ENCODE measurements at regions not wholly inside any gene's neighbourhood (a gene's known extent, or its start where the extent isn't known, plus 50 kb on each side); places are given as distances from the start of the nearest gene placed in this dataset.

DNA sequence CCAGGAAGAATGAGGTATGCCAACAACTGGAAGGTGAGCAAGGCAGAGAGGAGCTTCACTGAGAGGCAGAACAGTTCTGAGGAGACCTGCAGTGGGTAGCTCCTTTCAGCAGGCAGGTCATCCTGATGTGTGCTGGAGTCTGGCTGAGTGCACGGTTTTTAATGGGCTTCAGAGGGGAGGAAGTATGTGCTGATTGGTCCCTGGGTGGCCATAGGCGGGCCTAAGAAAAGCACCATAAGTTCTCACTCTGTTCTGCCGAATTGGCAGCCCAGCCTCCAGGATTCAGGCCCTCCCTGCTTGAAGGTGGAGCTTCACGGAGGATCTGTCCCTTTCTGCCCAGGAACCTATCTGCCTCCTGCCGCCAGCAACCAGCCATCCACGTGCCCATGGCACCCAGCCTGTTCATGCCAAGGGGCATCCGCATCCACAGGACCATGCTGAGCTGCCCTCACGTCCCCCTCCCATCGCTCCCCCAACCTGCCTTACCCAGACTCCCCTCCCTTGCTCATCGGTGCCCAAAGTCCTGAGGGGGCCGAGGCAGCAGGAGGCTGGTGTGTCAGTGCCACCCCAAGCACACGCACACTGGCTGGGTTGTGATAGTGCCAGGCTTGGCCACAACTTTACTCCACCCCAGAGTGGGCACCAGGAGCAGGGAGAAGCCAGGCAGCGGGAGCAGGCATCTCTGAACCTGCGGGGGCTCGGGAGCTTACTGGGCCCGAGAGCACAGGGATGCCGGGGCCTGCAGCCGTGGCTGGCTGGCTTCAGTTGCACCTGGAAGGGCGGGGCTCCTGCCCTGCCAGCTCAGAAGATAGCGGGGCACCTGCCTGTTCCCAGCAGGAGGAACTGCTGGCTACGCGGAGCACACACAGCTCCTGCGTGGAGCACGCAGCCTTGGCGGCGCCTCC, 608.4 kb upstream of the FOXG1 start:
- no peak for TF ChIP-seq POLR2A (IDR thresholded peaks at IDR 0.05)
- TF ChIP-seq, protein P1, sequence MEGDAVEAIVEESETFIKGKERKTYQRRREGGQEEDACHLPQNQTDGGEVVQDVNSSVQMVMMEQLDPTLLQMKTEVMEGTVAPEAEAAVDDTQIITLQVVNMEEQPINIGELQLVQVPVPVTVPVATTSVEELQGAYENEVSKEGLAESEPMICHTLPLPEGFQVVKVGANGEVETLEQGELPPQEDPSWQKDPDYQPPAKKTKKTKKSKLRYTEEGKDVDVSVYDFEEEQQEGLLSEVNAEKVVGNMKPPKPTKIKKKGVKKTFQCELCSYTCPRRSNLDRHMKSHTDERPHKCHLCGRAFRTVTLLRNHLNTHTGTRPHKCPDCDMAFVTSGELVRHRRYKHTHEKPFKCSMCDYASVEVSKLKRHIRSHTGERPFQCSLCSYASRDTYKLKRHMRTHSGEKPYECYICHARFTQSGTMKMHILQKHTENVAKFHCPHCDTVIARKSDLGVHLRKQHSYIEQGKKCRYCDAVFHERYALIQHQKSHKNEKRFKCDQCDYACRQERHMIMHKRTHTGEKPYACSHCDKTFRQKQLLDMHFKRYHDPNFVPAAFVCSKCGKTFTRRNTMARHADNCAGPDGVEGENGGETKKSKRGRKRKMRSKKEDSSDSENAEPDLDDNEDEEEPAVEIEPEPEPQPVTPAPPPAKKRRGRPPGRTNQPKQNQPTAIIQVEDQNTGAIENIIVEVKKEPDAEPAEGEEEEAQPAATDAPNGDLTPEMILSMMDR (IDR thresholded peaks at IDR 0.05), result no peak
